ENCODE measurements at regions not wholly inside any gene's neighbourhood (a gene's known extent, or its start where the extent isn't known, plus 50 kb on each side); places are given as distances from the start of the nearest gene placed in this dataset.
"Not testable (repeated sequence)": the region's sequence is repeated elsewhere in the genome, so short reads cannot be mapped to it uniquely, and the experiment has no call there.

GRCh38 chr4:57309658-57310057 is 199.5 kb upstream of the IGFBP7 start:
- TF ChIP-seq ZFX (IDR thresholded peaks at IDR 0.05; ENCODE audit: borderline replicate concordance) (no peak), CTCF (IDR thresholded peaks at IDR 0.05) (no peak)
- no peak overlapping the region for H3K27ac ChIP-seq

GRCh38 chr4:57308301-57308700 is 198.1 kb upstream of the IGFBP7 start:
- H3K27ac ChIP-seq = no peak overlapping the region
- TF ChIP-seq ZFX (IDR thresholded peaks at IDR 0.05; ENCODE audit: borderline replicate concordance) (no peak), CTCF (IDR thresholded peaks at IDR 0.05) (no peak)

GRCh38 chr4:57305836-57306235 is 195.7 kb upstream of the IGFBP7 start:
- H3K27ac ChIP-seq = no peak overlapping the region
- TF ChIP-seq CTCF (IDR thresholded peaks at IDR 0.05) = no peak
- TF ChIP-seq ZFX (IDR thresholded peaks at IDR 0.05; ENCODE audit: borderline replicate concordance) = no peak

GRCh38 chr4:57303012-57303751 is 193.0 kb upstream of the IGFBP7 start:
- no peak overlapping the region for H3K27ac ChIP-seq
- TF ChIP-seq CTCF (IDR thresholded peaks at IDR 0.05) = no peak
- TF ChIP-seq ZFX (IDR thresholded peaks at IDR 0.05; ENCODE audit: borderline replicate concordance) = no peak

GRCh38 chr4:57300300-57300699 is 190.1 kb upstream of the IGFBP7 start:
- not testable (repeated sequence) for H3K27ac ChIP-seq

- H3K27ac ChIP-seq = no peak overlapping the region
Observed at GRCh38 chr4:57291911-57292310, 181.7 kb upstream of the IGFBP7 start.

GRCh38 chr4:57287687-57288604 is 177.8 kb upstream of the IGFBP7 start:
- TF ChIP-seq ZFX (IDR thresholded peaks at IDR 0.05; ENCODE audit: borderline replicate concordance) (no peak), CTCF (IDR thresholded peaks at IDR 0.05) (no peak)
- no peak overlapping the region for H3K27ac ChIP-seq

More at GRCh38 chr4:57291911-57292310, 181.7 kb upstream of the IGFBP7 start:
- TF ChIP-seq ZFX (IDR thresholded peaks at IDR 0.05; ENCODE audit: borderline replicate concordance) (no peak), CTCF (IDR thresholded peaks at IDR 0.05) (no peak)

Measured in 22Rv1 (cell line).